SHP77 treated with DMSO at 0.1 percent for 48 hours (cell line): ENCODE measurements at regions not wholly inside any gene's neighbourhood (a gene's known extent, or its start where the extent isn't known, plus 50 kb on each side); places are given as distances from the start of the nearest gene placed in this dataset.

Experiments
- DNase-seq: peaks from one replicate; lab custom pipeline; 2025; lab: John Stamatoyannopoulos, UW

GRCh38 chr5:98605426-98605825 is 168.0 kb upstream of the RGMB start:
- DNase-seq: no peak

GRCh38 chr5:98606961-98607360 is 166.5 kb upstream of the RGMB start:
- no peak for DNase-seq

GRCh38 chr5:98608052-98608451 is 165.4 kb upstream of the RGMB start:
- no peak for DNase-seq

- no peak for DNase-seq
Observed at GRCh38 chr5:98614341-98614740, 159.1 kb upstream of the RGMB start.

- no peak for DNase-seq
Observed at GRCh38 chr5:98621821-98622220, 151.6 kb upstream of the RGMB start.

- DNase-seq: no peak
Observed at GRCh38 chr5:98624145-98624880, 149.2 kb upstream of the RGMB start.

- DNase-seq: no peak
Observed at GRCh38 chr5:98627121-98627520, 146.3 kb upstream of the RGMB start.

- DNase-seq: no peak
Observed at GRCh38 chr5:98630621-98631020, 142.8 kb upstream of the RGMB start.

- no peak for DNase-seq
Observed at GRCh38 chr5:98631311-98632054, 142.0 kb upstream of the RGMB start.

- peak; percentile 80 for DNase-seq
Observed at GRCh38 chr5:98635656-98636055, 137.8 kb upstream of the RGMB start.

- no peak for DNase-seq
Observed at GRCh38 chr5:98637116-98637515, 136.3 kb upstream of the RGMB start.

GRCh38 chr5:98637557-98637956 is 135.9 kb upstream of the RGMB start:
- DNase-seq: no peak

- no peak for DNase-seq
Observed at GRCh38 chr5:98638111-98638510, 135.4 kb upstream of the RGMB start.

- DNase-seq: no peak
Observed at GRCh38 chr5:98638701-98639100, 134.8 kb upstream of the RGMB start.

GRCh38 chr5:98639274-98639673 is 134.2 kb upstream of the RGMB start:
- DNase-seq: peak; percentile 55

- no peak for DNase-seq
Observed at GRCh38 chr5:98641671-98642070, 131.8 kb upstream of the RGMB start.

- no peak for DNase-seq
Observed at GRCh38 chr5:98643569-98643968, 129.9 kb upstream of the RGMB start.

GRCh38 chr5:98651715-98652114 is 121.7 kb upstream of the RGMB start:
- DNase-seq: no peak

GRCh38 chr5:98656125-98656795 is 117.2 kb upstream of the RGMB start:
- no peak for DNase-seq

- no peak for DNase-seq
Observed at GRCh38 chr5:98656796-98657195, 116.7 kb upstream of the RGMB start.

GRCh38 chr5:98657559-98657958 is 115.9 kb upstream of the RGMB start:
- no peak for DNase-seq

- no peak for DNase-seq
Observed at GRCh38 chr5:98663521-98663920, 109.9 kb upstream of the RGMB start.

GRCh38 chr5:98664736-98665135 is 108.7 kb upstream of the RGMB start:
- no peak for DNase-seq
